Caco-2 (cell line): ENCODE measurements at regions not wholly inside any gene's neighbourhood (a gene's known extent, or its start where the extent isn't known, plus 50 kb on each side); places are given as distances from the start of the nearest gene placed in this dataset.

Source experiments
- BruUV-seq: library from RNA; stranded (reverse); fragments of 400-500 nt; replicated peaks from 2 replicates; lab custom pipeline; 2021; lab: Mats Ljungman, UMichigan
- CTCF ChIA-PET: fragments of 300-600 bp; sonication (Branson Sonifier 250); formaldehyde crosslinking; loops from one replicate; lab custom pipeline; 2022; ENCODE audit warnings: antibody characterized with exemption; lab: Charles Lee
- POLR2A ChIA-PET: fragments of 300-600 bp; sonication (Branson Sonifier 250); formaldehyde crosslinking; loops from one replicate; lab custom pipeline; 2022; ENCODE audit warnings: antibody characterized with exemption; lab: Charles Lee
- DNase-seq, 2 experiments: peaks; one replicate each; pipeline versions ENCODE4 v3.0.0 to v3.0.0-alpha.2; 2020 to 2022
- H3K27me3 ChIP-seq: replicated peaks from 2 replicates; pipeline ENCODE4 v1.6.0; 2011; ENCODE audit warnings: low read length; ENCODE audit not compliant: control insufficient read depth, insufficient read depth
- H3K36me3 ChIP-seq: 2 replicates; pipeline ENCODE4 v1.5.1; 2011; ENCODE audit warnings: low read length; ENCODE audit not compliant: control insufficient read depth, insufficient read depth
- H3K4me1 ChIP-seq: fragments of 250-450 bp; sonication (Bioruptor Pico); 2 replicates; pipeline ENCODE4 v1.5.1; 2020; ENCODE audit warnings: mild to moderate bottlenecking
- H3K4me3 ChIP-seq: 2 replicates; pipeline ENCODE4 v1.5.1; 2011; ENCODE audit warnings: low read depth, mild to moderate bottlenecking, control low read depth, low read length
- H3K9me3 ChIP-seq: fragments of 250-450 bp; sonication (Bioruptor Pico); 2 replicates; pipeline ENCODE4 v1.5.1; 2020; ENCODE audit warnings: mild to moderate bottlenecking, moderate library complexity
- H3K27ac Mint-ChIP-seq: one replicate; pipeline ENCODE4 v1.8.0; 2022; ENCODE audit warnings: mixed read lengths; ENCODE audit not compliant: unreplicated experiment
- H3K27me3 Mint-ChIP-seq: one replicate; pipeline ENCODE4 v1.8.0; 2022; ENCODE audit warnings: mixed read lengths; ENCODE audit not compliant: insufficient read depth, unreplicated experiment
- H3K36me3 Mint-ChIP-seq: one replicate; pipeline ENCODE4 v1.8.0; 2022; ENCODE audit warnings: mild to moderate bottlenecking, mixed read lengths; ENCODE audit not compliant: insufficient read depth, unreplicated experiment
- H3K4me1 Mint-ChIP-seq: one replicate; pipeline ENCODE4 v1.8.0; 2022; ENCODE audit warnings: low read depth, mixed read lengths; ENCODE audit not compliant: unreplicated experiment
- H3K4me3 Mint-ChIP-seq: one replicate; pipeline ENCODE4 v1.8.0; 2022; ENCODE audit warnings: mild to moderate bottlenecking, moderate library complexity, mixed read lengths; ENCODE audit not compliant: unreplicated experiment
- H3K9me3 Mint-ChIP-seq: one replicate; pipeline ENCODE4 v1.8.0; 2022; ENCODE audit warnings: mixed read lengths; ENCODE audit not compliant: unreplicated experiment
- intact Hi-C: fragments of 100-400 bp; cut with micrococcal nuclease; formaldehyde crosslinking; loops from one replicate; pipeline ENCODE4 v1.10.0; 2022; ENCODE audit not compliant: unreplicated experiment
- TF ChIP-seq, protein P1 (sequence below), 2 experiments: fragments of 200-600 bp in 1 of 2; IDR thresholded peaks; 1 replicate in 1 of 2; 2 replicates in 1 of 2; pipeline versions ENCODE4 v1.5.1 to v1.8.0; 2011 to 2022; ENCODE audit warnings: antibody characterized with exemption in 1 of 2, control low read depth in 1 of 2, inconsistent platforms in 1 of 2, low read depth in 1 of 2, low read length in 1 of 2, mild to moderate bottlenecking in 1 of 2, moderate library complexity in 1 of 2; ENCODE audit not compliant: insufficient read depth in 1 of 2, severe bottlenecking in 1 of 2, unreplicated experiment in 1 of 2

- Histone ChIP-seq H3K4me1 (no peaks in the 10 kb centered on the region), H3K27me3 (no peaks in the 10 kb centered on the region), H3K36me3 (no peaks in the 10 kb centered on the region), H3K9me3 (no peaks in the 10 kb centered on the region), H3K4me3 (no peak overlapping the region)
- H3K36me3 Mint-ChIP-seq = no peaks in the 10 kb centered on the region
- H3K4me3 Mint-ChIP-seq = no peak overlapping the region
- H3K9me3 Mint-ChIP-seq = no peaks in the 10 kb centered on the region
- ChIA-PET POLR2A (no interaction called here), CTCF (no interaction called here)
- DNase-seq = no peak
- no TSS peak for BruUV-seq
- no peaks in the 10 kb centered on the region for H3K4me1 Mint-ChIP-seq
- intact Hi-C loops = no loop called here
- TF ChIP-seq, protein P1, sequence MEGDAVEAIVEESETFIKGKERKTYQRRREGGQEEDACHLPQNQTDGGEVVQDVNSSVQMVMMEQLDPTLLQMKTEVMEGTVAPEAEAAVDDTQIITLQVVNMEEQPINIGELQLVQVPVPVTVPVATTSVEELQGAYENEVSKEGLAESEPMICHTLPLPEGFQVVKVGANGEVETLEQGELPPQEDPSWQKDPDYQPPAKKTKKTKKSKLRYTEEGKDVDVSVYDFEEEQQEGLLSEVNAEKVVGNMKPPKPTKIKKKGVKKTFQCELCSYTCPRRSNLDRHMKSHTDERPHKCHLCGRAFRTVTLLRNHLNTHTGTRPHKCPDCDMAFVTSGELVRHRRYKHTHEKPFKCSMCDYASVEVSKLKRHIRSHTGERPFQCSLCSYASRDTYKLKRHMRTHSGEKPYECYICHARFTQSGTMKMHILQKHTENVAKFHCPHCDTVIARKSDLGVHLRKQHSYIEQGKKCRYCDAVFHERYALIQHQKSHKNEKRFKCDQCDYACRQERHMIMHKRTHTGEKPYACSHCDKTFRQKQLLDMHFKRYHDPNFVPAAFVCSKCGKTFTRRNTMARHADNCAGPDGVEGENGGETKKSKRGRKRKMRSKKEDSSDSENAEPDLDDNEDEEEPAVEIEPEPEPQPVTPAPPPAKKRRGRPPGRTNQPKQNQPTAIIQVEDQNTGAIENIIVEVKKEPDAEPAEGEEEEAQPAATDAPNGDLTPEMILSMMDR (IDR thresholded peaks at IDR 0.05; ENCODE audit: insufficient read depth in 1 of 2, low read depth in 1 of 2, low read length in 1 of 2, severe bottlenecking in 1 of 2, unreplicated experiment in 1 of 2) = no peak
- H3K27ac Mint-ChIP-seq = no peak overlapping the region
- H3K27me3 Mint-ChIP-seq = no peaks in the 10 kb centered on the region
Measured at GRCh38 chr7:13489386-13489785, 500.1 kb downstream of the ETV1 start.

- H3K36me3 ChIP-seq = no peaks in the 10 kb centered on the region
- Mint-ChIP-seq H3K4me3 (no peak overlapping the region), H3K9me3 (no peaks in the 10 kb centered on the region), H3K36me3 (no peaks in the 10 kb centered on the region), H3K27ac (no peak overlapping the region), H3K27me3 (no peaks in the 10 kb centered on the region), H3K4me1 (no peaks in the 10 kb centered on the region)
- TF ChIP-seq, protein P1 (IDR thresholded peaks at IDR 0.05; ENCODE audit: insufficient read depth in 1 of 2, low read depth in 1 of 2, low read length in 1 of 2, severe bottlenecking in 1 of 2, unreplicated experiment in 1 of 2) = no peak
- intact Hi-C loops = no loop called here
- CTCF ChIA-PET = no interaction called here
- no TSS peak for BruUV-seq
- H3K9me3 ChIP-seq = no peaks in the 10 kb centered on the region
- no peaks in the 10 kb centered on the region for H3K27me3 ChIP-seq
- H3K4me3 ChIP-seq = no peak overlapping the region
- H3K4me1 ChIP-seq = no peaks in the 10 kb centered on the region
- no peak for DNase-seq
- POLR2A ChIA-PET = no interaction called here
Measured at GRCh38 chr7:13496976-13497375, 492.5 kb downstream of the ETV1 start.

DNA sequence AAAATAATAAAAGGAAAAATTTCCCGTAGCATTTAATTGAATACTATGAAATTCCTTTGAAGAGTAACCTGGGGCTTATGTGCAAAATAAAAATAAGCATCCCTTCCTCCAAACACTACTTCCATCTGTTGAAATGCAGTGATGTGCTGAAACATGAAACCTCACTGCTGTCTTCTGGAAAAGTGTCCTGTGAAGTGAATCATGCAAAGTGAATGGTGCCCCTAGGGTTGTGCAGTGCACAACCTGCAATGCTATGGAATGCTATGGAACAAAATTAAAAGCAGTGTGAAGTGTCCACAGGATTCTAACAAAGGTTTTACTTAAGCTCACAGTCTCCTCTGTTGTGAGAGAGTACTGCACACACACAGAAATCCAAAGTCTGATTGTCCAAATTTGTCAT is 480.9 kb downstream of the ETV1 start:
- Histone ChIP-seq H3K4me1 (no peaks in the 10 kb centered on the region), H3K9me3 (0 out of 2 replicates have a peak, but pooled peaks cover 4% of the 10 kb centered on the region), H3K27me3 (no peaks in the 10 kb centered on the region), H3K4me3 (no peak overlapping the region), H3K36me3 (no peaks in the 10 kb centered on the region)
- Mint-ChIP-seq H3K4me3 (no peak overlapping the region), H3K36me3 (no peaks in the 10 kb centered on the region), H3K9me3 (no peaks in the 10 kb centered on the region), H3K27me3 (no peaks in the 10 kb centered on the region), H3K4me1 (no peaks in the 10 kb centered on the region), H3K27ac (no peak overlapping the region)
- ChIA-PET POLR2A (no interaction called here), CTCF (no interaction called here)
- intact Hi-C loops = no loop called here
- no TSS peak for BruUV-seq
- TF ChIP-seq, protein P1 (IDR thresholded peaks at IDR 0.05; ENCODE audit: insufficient read depth in 1 of 2, low read depth in 1 of 2, low read length in 1 of 2, severe bottlenecking in 1 of 2, unreplicated experiment in 1 of 2) = no peak
- no peak for DNase-seq
